ENCODE measurements at regions not wholly inside any gene's neighbourhood (a gene's known extent, or its start where the extent isn't known, plus 50 kb on each side); places are given as distances from the start of the nearest gene placed in this dataset.

- Histone ChIP-seq H3K4me3 (ENCODE audit: low read length in 2 of 2) (no peak overlapping the region), H3K27ac (ENCODE audit: low read depth in 2 of 2, low read length in 2 of 2) (no peak overlapping the region), H3K9me3 (ENCODE audit: control insufficient read depth in 2 of 2, low read length in 2 of 2) (no peaks in the 10 kb centered on the region), H3K4me1 (ENCODE audit: control insufficient read depth in 2 of 2, insufficient read depth in 2 of 2, low read length in 2 of 2) (no peaks in the 10 kb centered on the region), H3K36me3 (ENCODE audit: control insufficient read depth in 2 of 2, insufficient read depth in 2 of 2, low read length in 2 of 2) (no peaks in the 10 kb centered on the region), H3K27me3 (ENCODE audit: control insufficient read depth in 2 of 2, insufficient read depth in 2 of 2, low read length in 2 of 2) (no peaks in the 10 kb centered on the region), H3K9ac (ENCODE audit: low read depth in 1 of 2, low read length in 2 of 2) (no peak overlapping the region)
Observed at GRCh38 chr1:13964768-13965167, 264.8 kb downstream of the PRDM2 start.

GRCh38 chr1:13965770-13966398 lies 265.9 kb downstream of the PRDM2 start:
- Histone ChIP-seq H3K27me3 (ENCODE audit: control insufficient read depth in 2 of 2, insufficient read depth in 2 of 2, low read length in 2 of 2) (no peaks in the 10 kb centered on the region), H3K4me1 (ENCODE audit: control insufficient read depth in 2 of 2, insufficient read depth in 2 of 2, low read length in 2 of 2) (no peaks in the 10 kb centered on the region), H3K9ac (ENCODE audit: low read depth in 1 of 2, low read length in 2 of 2) (no peak overlapping the region), H3K27ac (ENCODE audit: low read depth in 2 of 2, low read length in 2 of 2) (no peak overlapping the region), H3K4me3 (ENCODE audit: low read length in 2 of 2) (no peak overlapping the region), H3K36me3 (ENCODE audit: control insufficient read depth in 2 of 2, insufficient read depth in 2 of 2, low read length in 2 of 2) (no peaks in the 10 kb centered on the region), H3K9me3 (ENCODE audit: control insufficient read depth in 2 of 2, low read length in 2 of 2) (no peaks in the 10 kb centered on the region)

GRCh38 chr1:13967707-13968106 lies 267.7 kb downstream of the PRDM2 start:
- Histone ChIP-seq H3K9ac (ENCODE audit: low read depth in 1 of 2, low read length in 2 of 2) (no peak overlapping the region), H3K4me1 (ENCODE audit: control insufficient read depth in 2 of 2, insufficient read depth in 2 of 2, low read length in 2 of 2) (no peaks in the 10 kb centered on the region), H3K4me3 (ENCODE audit: low read length in 2 of 2) (no peak overlapping the region), H3K36me3 (ENCODE audit: control insufficient read depth in 2 of 2, insufficient read depth in 2 of 2, low read length in 2 of 2) (no peaks in the 10 kb centered on the region), H3K9me3 (ENCODE audit: control insufficient read depth in 2 of 2, low read length in 2 of 2) (no peaks in the 10 kb centered on the region), H3K27ac (ENCODE audit: low read depth in 2 of 2, low read length in 2 of 2) (no peak overlapping the region), H3K27me3 (ENCODE audit: control insufficient read depth in 2 of 2, insufficient read depth in 2 of 2, low read length in 2 of 2) (no peaks in the 10 kb centered on the region)

GRCh38 chr1:13968361-13968760 lies 268.4 kb downstream of the PRDM2 start:
- no peak overlapping the region for H3K4me3 ChIP-seq (ENCODE audit: low read length in 2 of 2)
- no peaks in the 10 kb centered on the region for H3K9me3 ChIP-seq (ENCODE audit: control insufficient read depth in 2 of 2, low read length in 2 of 2)
- no peaks in the 10 kb centered on the region for H3K27me3 ChIP-seq (ENCODE audit: control insufficient read depth in 2 of 2, insufficient read depth in 2 of 2, low read length in 2 of 2)
- no peaks in the 10 kb centered on the region for H3K4me1 ChIP-seq (ENCODE audit: control insufficient read depth in 2 of 2, insufficient read depth in 2 of 2, low read length in 2 of 2)
- no peak overlapping the region for H3K9ac ChIP-seq (ENCODE audit: low read depth in 1 of 2, low read length in 2 of 2)
- H3K27ac ChIP-seq (ENCODE audit: low read depth in 2 of 2, low read length in 2 of 2), result no peak overlapping the region
- no peaks in the 10 kb centered on the region for H3K36me3 ChIP-seq (ENCODE audit: control insufficient read depth in 2 of 2, insufficient read depth in 2 of 2, low read length in 2 of 2)

GRCh38 chr1:13970631-13971247 lies 270.8 kb downstream of the PRDM2 start:
- Histone ChIP-seq H3K9ac (ENCODE audit: low read depth in 1 of 2, low read length in 2 of 2) (no peak overlapping the region), H3K27me3 (ENCODE audit: control insufficient read depth in 2 of 2, insufficient read depth in 2 of 2, low read length in 2 of 2) (no peaks in the 10 kb centered on the region), H3K27ac (ENCODE audit: low read depth in 2 of 2, low read length in 2 of 2) (no peak overlapping the region), H3K4me3 (ENCODE audit: low read length in 2 of 2) (no peak overlapping the region), H3K36me3 (ENCODE audit: control insufficient read depth in 2 of 2, insufficient read depth in 2 of 2, low read length in 2 of 2) (no peaks in the 10 kb centered on the region), H3K9me3 (ENCODE audit: control insufficient read depth in 2 of 2, low read length in 2 of 2) (no peaks in the 10 kb centered on the region), H3K4me1 (ENCODE audit: control insufficient read depth in 2 of 2, insufficient read depth in 2 of 2, low read length in 2 of 2) (no peaks in the 10 kb centered on the region)

- Histone ChIP-seq H3K27ac (ENCODE audit: low read depth in 2 of 2, low read length in 2 of 2) (no peak overlapping the region), H3K9me3 (ENCODE audit: control insufficient read depth in 2 of 2, low read length in 2 of 2) (no peaks in the 10 kb centered on the region), H3K4me1 (ENCODE audit: control insufficient read depth in 2 of 2, insufficient read depth in 2 of 2, low read length in 2 of 2) (no peaks in the 10 kb centered on the region), H3K4me3 (ENCODE audit: low read length in 2 of 2) (no peak overlapping the region), H3K36me3 (ENCODE audit: control insufficient read depth in 2 of 2, insufficient read depth in 2 of 2, low read length in 2 of 2) (no peaks in the 10 kb centered on the region), H3K27me3 (ENCODE audit: control insufficient read depth in 2 of 2, insufficient read depth in 2 of 2, low read length in 2 of 2) (no peaks in the 10 kb centered on the region), H3K9ac (ENCODE audit: low read depth in 1 of 2, low read length in 2 of 2) (no peak overlapping the region)
Observed at GRCh38 chr1:13976485-13976884, 276.5 kb downstream of the PRDM2 start.

- no peak overlapping the region for H3K9ac ChIP-seq (ENCODE audit: low read depth in 1 of 2, low read length in 2 of 2)
- H3K36me3 ChIP-seq (ENCODE audit: control insufficient read depth in 2 of 2, insufficient read depth in 2 of 2, low read length in 2 of 2), result no peaks in the 10 kb centered on the region
- H3K27me3 ChIP-seq (ENCODE audit: control insufficient read depth in 2 of 2, insufficient read depth in 2 of 2, low read length in 2 of 2), result no peaks in the 10 kb centered on the region
- no peaks in the 10 kb centered on the region for H3K9me3 ChIP-seq (ENCODE audit: control insufficient read depth in 2 of 2, low read length in 2 of 2)
- no peak overlapping the region for H3K4me3 ChIP-seq (ENCODE audit: low read length in 2 of 2)
- H3K4me1 ChIP-seq (ENCODE audit: control insufficient read depth in 2 of 2, insufficient read depth in 2 of 2, low read length in 2 of 2), result no peaks in the 10 kb centered on the region
- no peak overlapping the region for H3K27ac ChIP-seq (ENCODE audit: low read depth in 2 of 2, low read length in 2 of 2)
Observed at GRCh38 chr1:13981142-13981541, 281.2 kb downstream of the PRDM2 start.

- no peak overlapping the region for H3K4me3 ChIP-seq (ENCODE audit: low read length in 2 of 2)
- H3K9ac ChIP-seq (ENCODE audit: low read depth in 1 of 2, low read length in 2 of 2), result no peak overlapping the region
- H3K36me3 ChIP-seq (ENCODE audit: control insufficient read depth in 2 of 2, insufficient read depth in 2 of 2, low read length in 2 of 2), result no peaks in the 10 kb centered on the region
- H3K4me1 ChIP-seq (ENCODE audit: control insufficient read depth in 2 of 2, insufficient read depth in 2 of 2, low read length in 2 of 2), result no peaks in the 10 kb centered on the region
- no peak overlapping the region for H3K27ac ChIP-seq (ENCODE audit: low read depth in 2 of 2, low read length in 2 of 2)
- no peaks in the 10 kb centered on the region for H3K9me3 ChIP-seq (ENCODE audit: control insufficient read depth in 2 of 2, low read length in 2 of 2)
- H3K27me3 ChIP-seq (ENCODE audit: control insufficient read depth in 2 of 2, insufficient read depth in 2 of 2, low read length in 2 of 2), result no peaks in the 10 kb centered on the region
Observed at GRCh38 chr1:13983393-13983792, 283.4 kb downstream of the PRDM2 start.

GRCh38 chr1:13990939-13991338 lies 291.0 kb downstream of the PRDM2 start:
- Histone ChIP-seq H3K9ac (ENCODE audit: low read depth in 1 of 2, low read length in 2 of 2) (no peak overlapping the region), H3K4me1 (ENCODE audit: control insufficient read depth in 2 of 2, insufficient read depth in 2 of 2, low read length in 2 of 2) (no peaks in the 10 kb centered on the region), H3K9me3 (ENCODE audit: control insufficient read depth in 2 of 2, low read length in 2 of 2) (no peaks in the 10 kb centered on the region), H3K27me3 (ENCODE audit: control insufficient read depth in 2 of 2, insufficient read depth in 2 of 2, low read length in 2 of 2) (no peaks in the 10 kb centered on the region), H3K36me3 (ENCODE audit: control insufficient read depth in 2 of 2, insufficient read depth in 2 of 2, low read length in 2 of 2) (no peaks in the 10 kb centered on the region), H3K4me3 (ENCODE audit: low read length in 2 of 2) (no peak overlapping the region), H3K27ac (ENCODE audit: low read depth in 2 of 2, low read length in 2 of 2) (no peak overlapping the region)

- no peaks in the 10 kb centered on the region for H3K36me3 ChIP-seq (ENCODE audit: control insufficient read depth in 2 of 2, insufficient read depth in 2 of 2, low read length in 2 of 2)
- no peaks in the 10 kb centered on the region for H3K9me3 ChIP-seq (ENCODE audit: control insufficient read depth in 2 of 2, low read length in 2 of 2)
- no peaks in the 10 kb centered on the region for H3K4me1 ChIP-seq (ENCODE audit: control insufficient read depth in 2 of 2, insufficient read depth in 2 of 2, low read length in 2 of 2)
- H3K27ac ChIP-seq (ENCODE audit: low read depth in 2 of 2, low read length in 2 of 2), result no peak overlapping the region
- H3K9ac ChIP-seq (ENCODE audit: low read depth in 1 of 2, low read length in 2 of 2), result no peak overlapping the region
- no peaks in the 10 kb centered on the region for H3K27me3 ChIP-seq (ENCODE audit: control insufficient read depth in 2 of 2, insufficient read depth in 2 of 2, low read length in 2 of 2)
- no peak overlapping the region for H3K4me3 ChIP-seq (ENCODE audit: low read length in 2 of 2)
Observed at GRCh38 chr1:13992489-13993285, 292.7 kb downstream of the PRDM2 start.
